Mucosa of descending colon (tissue), 3 donors: ENCODE measurements at regions not wholly inside any gene's neighbourhood (a gene's known extent, or its start where the extent isn't known, plus 50 kb on each side); places are given as distances from the start of the nearest gene placed in this dataset.

Experiments used
- ATAC-seq: fragments of 200-7000 bp; cut with Tn5 transposase; one replicate; pipeline ENCODE4 v1.9.1; 2020; ENCODE audit warnings: mild to moderate bottlenecking, moderate library complexity
- DNase-seq, 3 donors: peaks; one replicate each; pipeline ENCODE4 v3.0.0-alpha.2; 2020
- H3K36me3 ChIP-seq: fragments of 200-600 bp; one replicate; pipeline ENCODE4 v1.8.0; 2021; ENCODE audit warnings: low read depth, mild to moderate bottlenecking
- H3K4me1 ChIP-seq: fragments of 200-600 bp; one replicate; pipeline ENCODE4 v1.8.0; 2021; ENCODE audit warnings: low read depth, mild to moderate bottlenecking
- H3K4me3 ChIP-seq: fragments of 200-600 bp; one replicate; pipeline ENCODE4 v1.8.0; 2021; ENCODE audit warnings: mild to moderate bottlenecking
- H3K9me3 ChIP-seq: fragments of 200-600 bp; one replicate; pipeline ENCODE4 v1.8.0; 2021; ENCODE audit warnings: mild to moderate bottlenecking
- intact Hi-C, 2 donors: fragments of 100-400 bp; cut with DNase I in 1 of 2; cut with micrococcal nuclease in 1 of 2; formaldehyde crosslinking; loops; one replicate each; pipeline versions ENCODE4 v1.11.0 to v1.11.1; 2022; cut with DNase I, micrococcal nuclease
- TF ChIP-seq, protein P1 (sequence below): fragments of 200-600 bp; IDR thresholded peaks from one replicate; pipeline ENCODE4 v1.8.0; 2022; ENCODE audit warnings: antibody characterized with exemption, mild to moderate bottlenecking
- donor health status: DM: no; HTN: no; CAD: no; lungs with moderate emphysema.
- donor health status: DM: no; HTN: no; CAD: no.
- donor health status: DM: no; HTN: yes; CAD: no.

DNA sequence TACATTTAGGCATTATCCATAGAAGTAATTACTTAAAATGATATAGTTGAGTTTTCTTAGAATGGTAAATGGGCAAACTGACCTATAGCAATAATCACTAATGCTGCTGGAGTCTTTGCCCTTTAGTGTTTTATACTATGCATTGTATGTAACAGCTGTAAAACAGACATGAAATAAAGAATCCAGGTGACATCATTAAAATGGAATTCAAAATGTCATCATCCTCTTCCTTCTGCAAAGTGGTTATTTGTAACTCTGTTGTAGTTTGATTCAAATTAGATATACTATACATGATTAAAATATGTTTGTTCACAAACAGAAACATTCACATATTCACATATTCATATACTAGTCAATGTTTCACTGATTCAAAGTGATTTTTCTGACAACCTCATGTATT lies 598.8 kb downstream of the SLC16A7 start:
- H3K36me3 ChIP-seq, result no peaks in the 10 kb centered on the region
- TF ChIP-seq, protein P1, sequence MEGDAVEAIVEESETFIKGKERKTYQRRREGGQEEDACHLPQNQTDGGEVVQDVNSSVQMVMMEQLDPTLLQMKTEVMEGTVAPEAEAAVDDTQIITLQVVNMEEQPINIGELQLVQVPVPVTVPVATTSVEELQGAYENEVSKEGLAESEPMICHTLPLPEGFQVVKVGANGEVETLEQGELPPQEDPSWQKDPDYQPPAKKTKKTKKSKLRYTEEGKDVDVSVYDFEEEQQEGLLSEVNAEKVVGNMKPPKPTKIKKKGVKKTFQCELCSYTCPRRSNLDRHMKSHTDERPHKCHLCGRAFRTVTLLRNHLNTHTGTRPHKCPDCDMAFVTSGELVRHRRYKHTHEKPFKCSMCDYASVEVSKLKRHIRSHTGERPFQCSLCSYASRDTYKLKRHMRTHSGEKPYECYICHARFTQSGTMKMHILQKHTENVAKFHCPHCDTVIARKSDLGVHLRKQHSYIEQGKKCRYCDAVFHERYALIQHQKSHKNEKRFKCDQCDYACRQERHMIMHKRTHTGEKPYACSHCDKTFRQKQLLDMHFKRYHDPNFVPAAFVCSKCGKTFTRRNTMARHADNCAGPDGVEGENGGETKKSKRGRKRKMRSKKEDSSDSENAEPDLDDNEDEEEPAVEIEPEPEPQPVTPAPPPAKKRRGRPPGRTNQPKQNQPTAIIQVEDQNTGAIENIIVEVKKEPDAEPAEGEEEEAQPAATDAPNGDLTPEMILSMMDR, result no peak
- ATAC-seq (no peak), DNase-seq (no peak)
- no peaks in the 10 kb centered on the region for H3K9me3 ChIP-seq
- H3K4me3 ChIP-seq, result no peak overlapping the region
- intact Hi-C loops, result no loop called here
- no peaks in the 10 kb centered on the region for H3K4me1 ChIP-seq

DNA sequence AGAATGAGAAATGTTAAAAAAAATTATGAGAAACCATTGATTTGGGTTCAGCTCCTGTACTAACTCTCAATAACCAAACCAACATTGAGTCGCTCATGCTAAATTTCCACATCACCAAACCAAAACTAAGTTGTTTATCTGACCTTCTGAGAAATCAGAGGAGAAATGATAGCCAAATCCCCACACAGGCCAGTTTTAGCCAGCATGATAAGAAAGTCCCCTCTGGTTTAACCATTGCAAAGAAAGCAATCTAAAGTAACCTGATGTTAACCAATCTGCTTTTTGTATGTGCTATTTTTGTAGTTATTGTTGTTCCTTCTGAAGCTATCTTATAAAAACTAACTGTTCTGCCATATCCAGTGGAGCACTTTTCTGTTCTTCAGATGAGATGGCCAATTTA lies 599.7 kb downstream of the SLC16A7 start:
- TF ChIP-seq, protein P1, result no peak
- DNase-seq, result no peak
- no peak for ATAC-seq
- Histone ChIP-seq H3K9me3 (no peaks in the 10 kb centered on the region), H3K4me3 (no peak overlapping the region), H3K4me1 (no peaks in the 10 kb centered on the region), H3K36me3 (no peaks in the 10 kb centered on the region)
- intact Hi-C loops, result no loop called here

DNA sequence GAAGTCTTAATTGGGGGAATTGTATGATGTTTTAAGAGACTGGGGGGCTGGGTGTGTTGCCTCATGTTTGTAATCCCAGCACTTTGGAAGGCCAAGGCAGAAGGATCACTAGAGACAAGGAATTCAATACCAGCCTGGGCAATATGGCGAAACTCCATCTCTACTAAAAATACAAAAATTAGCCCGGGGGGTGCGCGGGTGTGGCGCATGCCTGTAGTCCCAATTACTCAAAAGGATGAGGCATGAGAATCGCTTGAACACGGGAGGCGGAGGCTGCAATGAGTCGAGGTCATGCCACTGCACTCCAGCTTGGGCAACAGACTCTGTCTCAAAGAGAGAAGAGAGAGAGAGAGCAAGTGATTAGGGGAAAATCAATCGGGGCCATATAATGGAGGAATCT lies 600.5 kb downstream of the SLC16A7 start:
- intact Hi-C loops, result no loop called here
- ATAC-seq (no peak), DNase-seq (no peak)
- no peaks in the 10 kb centered on the region for H3K36me3 ChIP-seq
- H3K4me3 ChIP-seq, result no peak overlapping the region
- TF ChIP-seq, protein P1, result no peak
- no peaks in the 10 kb centered on the region for H3K4me1 ChIP-seq
- H3K9me3 ChIP-seq, result no peaks in the 10 kb centered on the region

DNA sequence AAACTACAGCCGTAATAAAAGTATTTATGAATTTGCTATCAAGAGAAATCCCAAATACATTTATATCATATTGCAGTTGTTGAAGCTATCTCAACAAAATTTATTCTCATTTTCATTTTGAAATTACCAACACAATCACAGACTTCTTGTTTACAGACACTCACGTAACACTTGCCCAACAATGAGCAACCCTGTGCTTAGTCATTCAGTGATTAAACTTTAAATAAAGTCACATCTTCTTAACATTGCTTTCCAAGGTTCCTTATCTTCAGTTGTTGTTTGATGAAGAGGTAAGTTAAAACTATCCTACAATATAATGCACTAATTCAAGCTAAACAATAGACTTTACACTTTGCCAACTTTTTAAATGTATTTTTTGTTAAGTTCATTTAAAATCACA lies 601.8 kb downstream of the SLC16A7 start:
- no peaks in the 10 kb centered on the region for H3K4me1 ChIP-seq
- no peaks in the 10 kb centered on the region for H3K36me3 ChIP-seq
- ATAC-seq (no peak), DNase-seq (no peak)
- H3K4me3 ChIP-seq, result no peak overlapping the region
- no peaks in the 10 kb centered on the region for H3K9me3 ChIP-seq
- intact Hi-C loops, result no loop called here
- TF ChIP-seq, protein P1, result no peak

DNA sequence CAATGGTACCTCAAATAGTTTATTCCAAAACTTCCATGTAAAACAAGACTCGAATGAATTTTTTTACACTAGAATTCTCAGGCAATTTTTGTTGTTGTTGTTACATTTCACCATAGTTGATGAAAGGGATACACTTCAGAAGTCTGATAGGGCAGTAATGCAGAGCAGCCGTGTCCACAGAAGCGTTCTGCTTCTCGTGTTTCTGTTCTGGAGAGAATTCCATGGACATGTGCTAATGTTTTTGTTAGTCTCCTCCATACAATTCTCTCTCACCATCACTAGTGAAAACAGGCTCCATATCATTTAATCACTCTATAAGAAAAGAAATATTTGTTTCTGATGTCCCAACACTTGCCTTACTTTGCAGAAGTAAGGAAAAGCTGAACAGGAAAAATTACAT lies 606.1 kb downstream of the SLC16A7 start:
- no peak for DNase-seq
- ATAC-seq, result no peak
- Histone ChIP-seq H3K9me3 (no peaks in the 10 kb centered on the region), H3K4me1 (no peaks in the 10 kb centered on the region), H3K36me3 (no peaks in the 10 kb centered on the region), H3K4me3 (no peak overlapping the region)
- intact Hi-C loops, result no loop called here
- TF ChIP-seq, protein P1, result no peak

DNA sequence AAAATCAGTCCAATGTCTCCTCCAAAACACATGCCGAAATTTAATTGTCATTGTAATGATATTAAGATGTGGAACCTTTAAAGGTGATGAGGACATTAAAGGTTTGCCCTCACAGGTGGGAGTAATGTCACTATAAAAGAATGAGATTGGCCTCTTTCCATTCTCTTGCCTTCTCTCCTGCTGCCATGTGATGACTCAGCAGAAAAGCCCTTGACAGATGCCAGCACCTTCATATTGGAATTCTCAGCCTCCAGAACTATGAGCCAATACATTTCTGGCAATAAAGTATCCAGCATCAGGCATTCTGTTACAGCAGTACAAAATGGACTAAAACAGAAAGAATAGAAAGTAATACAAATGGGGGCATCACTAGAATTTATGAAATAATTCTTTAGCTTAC lies 609.7 kb downstream of the SLC16A7 start:
- TF ChIP-seq, protein P1, result no peak
- no peaks in the 10 kb centered on the region for H3K4me1 ChIP-seq
- ATAC-seq (no peak), DNase-seq (no peak)
- H3K9me3 ChIP-seq, result no peaks in the 10 kb centered on the region
- no peaks in the 10 kb centered on the region for H3K36me3 ChIP-seq
- intact Hi-C loops, result no loop called here
- no peak overlapping the region for H3K4me3 ChIP-seq
